GM12873 (cell line): ENCODE measurements at regions not wholly inside any gene's neighbourhood (a gene's known extent, or its start where the extent isn't known, plus 50 kb on each side); places are given as distances from the start of the nearest gene placed in this dataset.

Experiments used
- TF ChIP-seq, protein P1 (sequence below): IDR thresholded peaks from 2 replicates; pipeline ENCODE4 v1.5.1; 2012; ENCODE audit warnings: low read depth, mild to moderate bottlenecking, moderate library complexity, low read length, control low read depth; ENCODE audit not compliant: insufficient read depth; ENCODE audit errors: missing control alignments

- TF ChIP-seq, protein P1, sequence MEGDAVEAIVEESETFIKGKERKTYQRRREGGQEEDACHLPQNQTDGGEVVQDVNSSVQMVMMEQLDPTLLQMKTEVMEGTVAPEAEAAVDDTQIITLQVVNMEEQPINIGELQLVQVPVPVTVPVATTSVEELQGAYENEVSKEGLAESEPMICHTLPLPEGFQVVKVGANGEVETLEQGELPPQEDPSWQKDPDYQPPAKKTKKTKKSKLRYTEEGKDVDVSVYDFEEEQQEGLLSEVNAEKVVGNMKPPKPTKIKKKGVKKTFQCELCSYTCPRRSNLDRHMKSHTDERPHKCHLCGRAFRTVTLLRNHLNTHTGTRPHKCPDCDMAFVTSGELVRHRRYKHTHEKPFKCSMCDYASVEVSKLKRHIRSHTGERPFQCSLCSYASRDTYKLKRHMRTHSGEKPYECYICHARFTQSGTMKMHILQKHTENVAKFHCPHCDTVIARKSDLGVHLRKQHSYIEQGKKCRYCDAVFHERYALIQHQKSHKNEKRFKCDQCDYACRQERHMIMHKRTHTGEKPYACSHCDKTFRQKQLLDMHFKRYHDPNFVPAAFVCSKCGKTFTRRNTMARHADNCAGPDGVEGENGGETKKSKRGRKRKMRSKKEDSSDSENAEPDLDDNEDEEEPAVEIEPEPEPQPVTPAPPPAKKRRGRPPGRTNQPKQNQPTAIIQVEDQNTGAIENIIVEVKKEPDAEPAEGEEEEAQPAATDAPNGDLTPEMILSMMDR = no peak
Observed at GRCh38 chr6:21780141-21780540, 186.6 kb downstream of the SOX4 start.

- TF ChIP-seq, protein P1 = no peak
Observed at GRCh38 chr6:21780679-21781078, 187.1 kb downstream of the SOX4 start.

DNA sequence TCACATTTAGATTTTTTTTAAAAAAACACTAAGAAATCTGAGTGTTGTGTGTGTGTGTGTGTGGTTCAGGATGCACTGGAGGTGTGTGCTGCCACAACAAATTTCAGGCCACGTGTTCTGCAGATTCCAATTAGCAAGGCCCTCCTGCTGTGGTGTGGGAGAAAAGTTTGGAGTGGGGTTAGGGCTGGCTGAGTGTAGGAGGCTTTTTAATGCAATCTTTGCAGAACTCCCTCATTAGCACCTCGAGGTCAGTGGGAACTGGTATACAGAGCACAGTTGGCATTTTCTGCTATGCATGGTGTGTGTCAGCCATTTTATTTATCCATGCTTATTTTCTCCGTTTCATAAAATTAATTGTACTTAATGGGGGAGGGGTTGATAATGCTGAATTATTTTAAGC lies 187.6 kb downstream of the SOX4 start:
- TF ChIP-seq, protein P1 = no peak

DNA sequence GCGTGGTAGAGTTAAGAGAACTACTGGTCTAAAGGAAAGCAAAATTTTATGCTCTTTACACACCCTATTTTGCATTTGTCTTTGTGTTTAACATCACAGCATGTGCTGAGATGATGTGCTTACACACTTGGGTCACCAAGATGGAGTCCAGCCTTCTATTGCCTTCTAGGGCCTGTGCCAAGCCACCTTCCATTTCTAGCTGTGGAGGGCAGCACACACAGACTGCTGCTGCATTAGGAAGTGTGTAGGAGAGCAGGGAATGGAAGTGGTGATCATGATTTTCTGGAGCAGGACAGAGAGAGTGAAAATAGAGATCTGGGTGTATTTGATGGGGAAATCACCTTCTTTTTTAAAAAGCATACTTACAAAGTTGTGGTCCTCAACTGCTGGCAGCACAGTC lies 191.6 kb downstream of the SOX4 start:
- TF ChIP-seq, protein P1 = no peak

- TF ChIP-seq, protein P1 = no peak
Observed at GRCh38 chr6:21791056-21791455, 197.5 kb downstream of the SOX4 start.

DNA sequence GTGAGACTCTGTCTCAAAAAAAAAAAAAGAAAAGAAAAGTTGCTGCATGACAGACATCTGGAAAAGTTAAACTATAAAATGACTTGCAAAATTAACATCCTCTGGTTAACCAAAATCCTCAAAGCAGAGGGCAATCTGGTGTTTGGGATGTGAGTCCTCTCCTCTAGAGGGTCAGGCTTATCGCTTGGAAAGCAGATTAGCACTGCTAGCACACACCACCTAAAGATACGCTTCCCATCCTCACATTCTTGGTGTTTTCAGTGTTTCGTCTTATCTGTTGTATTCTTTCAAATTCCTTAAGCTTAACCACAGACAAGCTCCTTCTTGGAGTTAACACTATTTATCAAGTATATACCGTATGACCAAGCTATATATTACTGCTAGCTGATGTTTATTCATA lies 198.0 kb downstream of the SOX4 start:
- TF ChIP-seq, protein P1 = no peak

- TF ChIP-seq, protein P1 = no peak
Observed at GRCh38 chr6:21792177-21792576, 198.6 kb downstream of the SOX4 start.
